GM21717 (cell line): ENCODE measurements at regions not wholly inside any gene's neighbourhood (a gene's known extent, or its start where the extent isn't known, plus 50 kb on each side); places are given as distances from the start of the nearest gene placed in this dataset.

Source experiments
- ATAC-seq: cut with Tn5 transposase; IDR thresholded peaks from one replicate; pipeline ENCODE4 v1.9.1; 2021; ENCODE audit warnings: mild to moderate bottlenecking, moderate library complexity; ENCODE audit not compliant: unreplicated experiment

DNA sequence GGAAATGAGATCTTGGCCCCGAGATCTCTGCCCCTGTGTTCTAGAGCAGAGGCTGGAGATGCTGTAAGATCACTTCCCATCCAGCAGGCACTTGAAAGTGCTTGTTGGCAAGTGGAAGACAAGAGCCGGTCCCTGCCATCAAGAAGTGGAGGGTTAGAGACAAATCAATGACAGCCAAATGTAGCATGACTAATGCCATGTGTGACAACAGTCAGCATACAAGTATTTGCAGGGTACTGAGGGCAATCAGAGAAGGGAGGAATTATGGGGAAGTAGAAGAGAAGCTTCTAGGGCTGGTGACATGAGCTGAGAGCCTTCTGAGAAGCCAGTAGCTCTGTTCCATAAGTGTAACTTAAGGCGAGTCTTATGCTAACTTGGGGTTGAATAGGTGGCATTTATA, 58.6 kb downstream of the TMEM17 start:
- ATAC-seq, result no peak

DNA sequence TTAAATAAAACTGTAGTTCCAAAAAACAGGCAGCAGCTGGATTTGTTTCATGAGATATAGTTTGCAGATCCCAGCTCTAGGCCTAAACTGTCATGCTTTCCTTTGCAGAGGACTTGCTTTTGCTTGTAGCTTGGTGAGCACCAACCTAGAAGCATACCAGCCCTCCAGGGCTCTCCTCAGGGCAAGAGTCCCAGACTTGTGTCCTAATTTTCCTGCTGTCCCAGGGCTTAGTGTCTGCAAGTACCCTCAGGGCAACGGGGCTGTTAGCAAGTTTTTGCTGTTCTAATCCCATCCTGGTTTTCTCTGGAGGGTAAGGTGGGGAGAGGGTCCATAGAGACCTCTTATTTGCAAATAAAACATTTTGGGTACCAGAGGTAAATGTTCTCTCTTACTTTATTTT, 59.5 kb downstream of the TMEM17 start:
- ATAC-seq, result no peak

DNA sequence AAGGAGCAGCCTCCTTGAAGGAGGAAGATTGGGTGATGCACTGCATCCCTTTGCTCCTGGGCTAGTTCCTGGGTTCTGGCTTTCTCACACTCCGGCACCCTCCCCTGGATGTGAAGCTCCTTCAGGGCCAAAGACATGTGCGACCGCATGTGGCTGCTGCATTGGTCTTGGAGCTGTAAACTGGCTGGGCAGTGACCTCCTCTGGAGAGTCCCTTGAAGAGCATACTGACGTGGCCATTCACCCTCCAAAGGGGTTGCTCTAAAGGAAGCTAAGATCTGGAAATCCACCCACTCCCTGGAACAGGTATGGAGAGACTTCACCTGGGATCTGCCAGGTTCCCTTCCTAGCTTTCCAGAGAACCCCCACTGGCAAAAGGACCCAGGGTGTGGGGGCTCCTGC, 62.1 kb downstream of the TMEM17 start:
- no peak for ATAC-seq

DNA sequence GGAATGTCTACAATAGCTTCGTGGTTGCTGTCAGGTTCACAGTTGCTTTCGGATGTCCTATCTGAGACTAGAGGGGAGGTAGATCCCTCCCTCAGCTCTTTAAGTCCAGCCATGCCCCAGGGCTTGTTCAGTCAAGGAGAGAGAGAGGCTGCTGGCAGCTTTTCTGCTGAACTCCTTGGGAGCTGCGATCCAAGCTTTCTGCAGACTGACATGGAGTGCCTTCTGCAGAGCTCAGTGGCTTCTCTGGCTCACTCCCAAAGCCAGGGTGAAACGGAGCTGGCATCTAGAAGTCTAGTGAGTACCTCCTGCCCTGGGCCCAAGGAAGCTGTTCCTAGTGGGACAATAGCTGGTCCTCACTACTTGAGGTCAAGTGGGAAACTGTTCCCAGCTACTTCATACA, 62.5 kb downstream of the TMEM17 start:
- ATAC-seq, result no peak

DNA sequence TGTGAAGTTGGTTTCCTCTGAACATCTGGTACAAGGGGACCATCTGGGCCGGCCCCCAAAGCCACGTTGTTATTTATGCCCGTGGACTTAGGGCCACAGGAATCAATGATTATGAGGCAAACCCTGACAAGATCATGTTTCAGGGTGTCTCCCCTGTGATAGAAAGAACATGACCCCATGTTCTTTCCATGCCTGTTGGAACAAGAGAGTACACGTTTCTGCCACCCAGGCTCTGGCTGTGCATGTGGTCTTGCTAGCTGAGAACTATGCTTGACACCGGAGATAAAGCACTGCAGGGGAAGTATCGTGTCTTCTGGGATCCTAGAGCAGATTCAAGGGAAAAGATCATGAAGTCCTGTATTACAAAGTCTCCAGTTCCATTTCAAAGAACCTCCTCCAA, 64.2 kb downstream of the TMEM17 start:
- no peak for ATAC-seq

DNA sequence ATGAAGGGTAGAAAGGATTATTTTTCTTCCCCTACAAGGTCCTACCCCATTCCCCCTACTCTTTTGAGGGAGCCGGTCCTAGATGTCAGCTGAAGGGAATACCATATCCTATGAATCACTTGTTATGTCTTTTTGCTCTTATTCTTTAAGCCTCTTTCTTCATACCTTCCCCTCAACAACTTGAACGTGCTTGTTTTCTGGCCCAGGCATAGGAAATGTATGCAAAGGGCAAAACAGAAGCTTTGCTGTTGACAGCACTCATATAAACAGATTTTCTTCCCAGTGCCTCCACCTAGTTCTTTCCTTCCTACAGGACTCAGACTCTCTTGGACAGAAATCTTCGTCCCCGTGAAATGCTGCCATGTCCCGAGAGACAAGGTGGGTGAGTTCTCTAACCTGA, 64.6 kb downstream of the TMEM17 start:
- ATAC-seq, result no peak

DNA sequence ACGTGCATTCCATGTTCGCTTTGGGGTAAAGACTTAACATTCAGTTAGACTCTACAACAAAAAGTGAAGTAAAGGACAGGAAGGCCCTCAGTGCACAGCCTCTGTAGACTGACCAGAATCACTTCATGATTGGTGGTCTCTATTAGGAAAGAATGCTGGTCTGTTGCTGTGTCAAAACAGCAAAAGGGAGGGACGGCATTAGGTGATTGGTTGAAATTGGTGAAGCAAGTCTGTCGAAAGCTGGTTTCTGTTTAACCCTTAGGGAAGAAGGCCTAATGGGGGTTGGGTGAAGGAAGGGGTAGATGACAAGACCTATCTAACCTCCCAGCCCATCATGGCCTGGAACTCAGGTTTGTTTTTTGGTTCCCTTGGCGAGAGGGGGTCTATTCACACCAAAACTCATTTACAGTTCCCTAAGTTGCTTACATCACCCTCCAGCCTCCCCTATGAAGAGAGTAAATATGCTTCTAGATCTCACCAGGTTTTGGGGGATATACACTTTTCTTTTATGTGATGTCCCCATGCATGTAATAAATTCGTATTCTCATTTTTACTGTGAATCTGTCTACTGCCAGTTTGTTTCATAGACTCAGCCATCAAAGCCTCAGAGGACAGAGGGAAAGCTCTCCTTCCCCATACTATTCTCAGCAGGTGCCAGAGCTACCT, 65.6 kb downstream of the TMEM17 start:
- no peak for ATAC-seq

DNA sequence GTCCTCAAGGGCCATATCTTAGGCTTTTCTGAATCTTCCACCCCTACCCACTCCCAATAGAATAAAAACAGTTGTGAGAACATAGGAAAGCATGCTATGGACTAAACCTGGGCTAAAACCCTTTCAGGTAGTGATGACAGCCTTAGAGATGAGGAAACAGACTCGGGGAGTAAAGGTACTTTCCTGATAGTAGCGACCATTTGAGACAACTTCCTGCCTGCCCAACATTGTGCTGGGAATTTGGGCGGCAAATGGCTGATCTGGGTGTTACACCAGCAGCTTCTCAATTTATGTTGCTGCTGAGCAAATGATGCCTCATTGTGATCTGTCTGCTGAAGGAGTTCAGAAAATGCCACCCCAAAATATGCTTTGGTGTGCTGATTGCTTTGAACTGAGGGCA, 66.6 kb downstream of the TMEM17 start:
- no peak for ATAC-seq

DNA sequence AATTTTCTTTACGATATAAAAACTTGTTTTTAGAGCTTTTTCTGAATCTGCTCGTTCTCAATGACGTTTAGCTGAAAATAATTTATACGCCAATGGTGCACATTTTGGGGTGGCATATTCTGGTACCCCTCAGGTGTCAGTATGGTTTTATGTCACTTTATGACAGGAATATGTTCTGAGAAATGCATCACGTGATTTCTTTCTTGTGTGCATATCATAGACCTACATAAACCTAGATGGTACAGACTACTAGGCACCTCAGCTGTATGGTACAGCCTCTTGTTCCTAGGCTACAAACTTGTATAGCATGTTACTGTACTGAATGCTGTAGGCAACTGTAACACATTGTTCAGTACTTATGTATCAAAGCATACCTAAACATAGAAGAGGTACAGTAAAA, 68.2 kb downstream of the TMEM17 start:
- ATAC-seq, result no peak

DNA sequence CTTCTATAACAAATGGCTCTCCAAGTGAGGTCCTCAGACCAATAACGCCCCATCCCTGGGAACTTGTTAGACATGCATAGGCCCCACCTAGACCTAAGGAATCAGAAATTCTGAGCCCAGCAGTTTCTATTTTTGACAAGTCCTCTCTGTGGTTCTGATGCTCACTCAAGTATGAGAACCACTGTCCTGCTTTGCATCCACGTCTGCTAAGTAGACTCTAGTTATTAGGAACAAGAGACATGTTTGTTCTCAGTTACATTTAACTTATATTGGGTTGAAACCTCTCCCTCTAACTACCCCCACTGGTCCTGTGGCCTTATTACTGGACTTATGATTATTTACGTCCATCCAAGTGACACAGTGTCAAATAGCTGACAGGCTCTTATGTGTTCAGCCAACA, 70.3 kb downstream of the TMEM17 start:
- peak; percentile 73 for ATAC-seq

DNA sequence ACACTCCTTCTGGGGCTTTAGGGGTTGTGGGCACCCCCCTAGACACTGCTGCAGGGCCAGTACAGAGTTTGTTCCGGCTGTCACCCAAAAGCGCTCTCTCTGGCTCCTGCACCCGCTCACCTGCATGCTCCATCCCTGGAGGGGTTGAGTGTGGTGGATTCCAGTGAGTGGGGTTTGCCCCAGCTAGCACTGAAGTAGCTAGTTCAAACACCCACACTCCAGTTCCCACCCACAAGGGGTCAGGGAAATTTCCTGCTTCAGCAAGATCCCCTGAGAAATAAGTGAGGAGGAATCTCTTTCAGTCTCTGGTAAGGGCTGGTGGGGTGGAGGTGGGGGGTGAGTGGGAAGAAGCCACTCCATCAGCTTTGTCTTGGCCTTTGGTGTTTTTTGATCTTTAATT, 73.6 kb downstream of the TMEM17 start:
- no peak for ATAC-seq

DNA sequence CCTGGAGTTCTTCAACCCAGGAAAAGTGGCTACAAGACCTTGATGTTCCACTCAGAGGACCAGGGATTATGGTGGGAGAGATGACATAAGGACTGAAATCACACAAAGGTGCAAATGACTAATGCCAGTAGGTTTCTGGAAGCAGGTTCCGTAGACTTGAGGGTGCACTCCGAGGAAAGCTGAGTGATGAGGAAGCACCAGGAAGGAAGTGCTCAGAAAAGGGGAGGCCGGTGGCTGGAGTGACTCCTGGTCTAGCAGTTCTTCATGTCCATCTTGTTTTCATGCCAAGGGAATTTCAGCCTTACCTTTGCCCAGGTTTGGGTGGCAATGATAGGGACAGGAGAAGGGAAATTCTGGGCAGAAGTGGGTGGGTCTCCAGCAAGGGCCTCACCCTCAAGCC, 74.5 kb downstream of the TMEM17 start:
- no peak for ATAC-seq

DNA sequence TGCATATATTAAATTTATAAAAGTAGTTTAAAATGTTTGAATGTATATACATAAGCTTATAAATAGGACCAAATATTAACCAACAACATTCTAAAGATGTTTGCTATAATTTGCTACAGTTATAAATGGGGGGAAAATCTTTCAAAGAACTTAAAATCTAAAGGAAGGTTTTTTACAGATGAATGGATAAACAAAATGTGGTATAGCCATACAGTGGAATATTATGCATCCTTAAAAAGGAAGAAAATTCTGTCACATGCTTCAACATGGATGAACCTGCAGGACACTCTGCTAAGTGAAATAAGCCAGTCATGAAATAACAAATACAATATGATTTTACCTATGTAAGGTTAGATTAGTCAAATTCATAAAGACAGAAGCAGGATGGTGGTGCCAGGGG, 75.8 kb downstream of the TMEM17 start:
- ATAC-seq, result no peak

DNA sequence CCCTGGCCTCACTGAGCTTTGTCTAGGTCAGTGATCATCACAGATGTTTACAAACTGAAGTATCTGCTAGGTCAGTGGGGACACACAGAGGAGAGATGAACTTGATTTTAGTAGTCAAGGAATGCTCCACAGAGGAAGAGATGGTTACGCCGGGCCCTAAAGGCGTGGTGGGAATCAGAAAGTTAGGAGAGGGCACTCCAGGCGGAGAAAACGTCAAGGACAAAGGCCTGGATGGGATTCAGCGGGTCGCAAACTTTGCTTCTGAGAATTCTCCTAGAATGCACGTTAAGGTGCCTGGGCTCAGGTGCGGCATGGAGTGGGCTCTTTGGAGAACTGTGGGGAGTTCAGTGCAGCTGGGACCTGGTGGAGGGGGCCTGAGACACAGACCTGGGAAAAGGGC, 78.8 kb downstream of the TMEM17 start:
- no peak for ATAC-seq

DNA sequence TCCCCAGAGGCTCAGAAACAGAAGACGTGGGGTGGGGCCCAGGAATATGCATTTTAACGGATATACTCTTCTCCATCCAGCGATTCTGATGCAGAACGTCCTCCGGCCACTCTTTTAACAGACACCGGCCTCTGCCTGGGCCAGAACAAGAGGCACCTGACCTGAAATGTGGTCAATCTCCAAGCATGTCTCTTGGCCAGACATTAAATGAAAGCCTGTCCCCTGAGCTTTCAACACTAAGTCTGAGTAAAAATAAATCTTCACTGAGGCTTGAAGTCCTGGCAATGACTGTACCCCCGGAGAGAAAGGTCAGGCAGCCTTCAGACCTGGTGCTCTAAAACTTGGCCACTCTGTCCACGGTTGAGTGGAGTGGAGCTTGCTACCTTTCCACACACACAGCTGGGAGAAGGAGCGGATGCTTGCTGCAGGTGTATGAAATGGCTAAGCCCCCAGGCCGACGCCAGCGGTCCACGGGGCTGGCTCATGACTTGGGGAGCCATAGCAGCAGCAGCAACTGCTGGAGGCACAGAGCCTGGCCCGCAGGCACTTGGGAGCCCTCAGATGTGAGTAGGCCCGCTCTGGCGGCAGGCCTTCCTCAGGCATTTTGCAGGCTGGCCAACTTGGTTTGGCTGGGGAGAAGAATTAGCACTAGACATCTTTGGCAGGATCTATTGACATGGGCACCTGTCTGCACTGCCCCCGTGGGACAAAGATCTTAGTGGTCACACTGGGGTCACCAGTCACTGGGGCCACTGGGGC, 79.7 kb downstream of the TMEM17 start:
- no peak for ATAC-seq

DNA sequence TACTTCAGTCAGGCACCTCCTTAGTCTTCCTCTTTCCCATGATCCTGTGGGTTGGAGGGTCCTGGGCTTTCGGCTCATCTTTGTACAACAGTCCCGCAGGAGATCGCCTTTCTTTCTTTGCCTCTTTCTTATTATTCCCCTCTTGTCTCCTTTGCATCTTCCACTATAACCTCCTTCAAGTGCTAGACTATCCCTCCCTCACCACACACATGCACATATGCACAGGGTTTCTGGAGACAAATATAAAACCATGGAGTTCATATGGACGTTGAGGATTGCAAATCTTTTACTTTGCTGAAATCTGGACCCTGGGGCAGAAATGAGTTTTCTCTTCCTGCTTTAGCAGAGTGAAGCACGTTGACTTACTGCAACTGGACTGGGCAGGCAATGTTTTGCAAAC, 80.3 kb downstream of the TMEM17 start:
- ATAC-seq, result no peak

DNA sequence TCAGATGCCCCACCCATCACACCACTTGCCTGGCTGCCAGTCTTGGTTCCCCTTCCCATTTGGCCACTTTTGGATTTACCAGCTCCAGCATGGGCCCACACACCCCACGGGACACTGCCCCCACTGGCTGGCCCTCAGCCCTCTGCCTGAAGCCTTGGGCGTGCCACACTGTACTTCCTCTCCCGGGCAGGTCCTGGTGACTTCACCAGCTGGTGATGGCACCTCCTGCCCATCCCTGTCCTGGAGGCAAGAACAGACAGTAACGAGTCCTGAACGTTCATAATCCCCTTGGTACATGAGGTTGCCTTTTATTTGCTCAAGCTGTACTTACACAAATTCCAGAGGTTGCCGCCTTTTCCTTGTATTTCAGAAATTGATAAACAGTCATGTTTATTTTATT, 81.1 kb downstream of the TMEM17 start:
- no peak for ATAC-seq

DNA sequence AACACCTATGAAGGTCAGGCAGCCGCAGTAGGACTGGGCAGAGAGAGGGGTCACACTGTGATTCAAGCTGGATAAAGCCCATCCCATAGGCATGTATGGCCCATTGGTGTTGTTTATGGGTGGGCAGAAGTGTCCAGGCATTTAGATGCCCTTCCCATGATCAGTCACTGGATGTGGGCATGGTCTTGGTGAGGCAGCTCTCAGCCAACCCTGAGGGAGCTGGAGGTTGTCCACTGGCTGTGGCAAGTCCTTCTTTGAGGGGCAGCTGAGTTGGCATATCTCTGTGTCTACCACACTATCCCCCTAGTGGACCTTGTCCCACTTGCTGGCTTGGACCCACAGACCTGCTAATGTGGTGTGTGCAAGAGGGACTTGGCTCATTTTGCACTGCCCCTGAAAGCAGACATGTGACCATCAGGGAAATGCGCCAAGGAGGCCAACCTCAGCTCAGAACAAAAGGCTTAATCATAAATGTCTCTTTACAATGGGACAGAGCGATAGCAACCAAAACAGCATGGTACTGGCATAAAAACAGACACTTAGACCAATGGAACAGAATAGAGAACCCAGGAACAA, 82.0 kb downstream of the TMEM17 start:
- no peak for ATAC-seq

DNA sequence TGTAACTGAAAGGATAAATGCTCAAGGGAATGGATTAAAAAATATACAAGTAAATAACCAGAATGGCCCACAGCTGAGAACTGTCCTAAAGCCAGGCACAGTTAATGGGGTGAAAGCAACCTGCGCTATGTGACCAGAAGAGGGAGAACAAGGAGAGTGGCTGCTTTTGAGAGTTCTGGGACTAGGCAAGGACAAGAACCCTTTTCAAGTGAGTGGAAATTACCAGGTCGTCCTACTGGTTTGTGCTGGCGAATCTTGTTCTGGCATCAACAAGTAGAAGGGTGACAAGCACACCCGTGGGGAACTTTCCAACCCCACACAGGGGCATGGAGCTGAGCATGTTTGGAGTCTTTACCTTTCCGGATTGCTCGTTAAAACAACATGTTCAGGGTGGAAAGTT, 82.8 kb downstream of the TMEM17 start:
- ATAC-seq, result no peak

DNA sequence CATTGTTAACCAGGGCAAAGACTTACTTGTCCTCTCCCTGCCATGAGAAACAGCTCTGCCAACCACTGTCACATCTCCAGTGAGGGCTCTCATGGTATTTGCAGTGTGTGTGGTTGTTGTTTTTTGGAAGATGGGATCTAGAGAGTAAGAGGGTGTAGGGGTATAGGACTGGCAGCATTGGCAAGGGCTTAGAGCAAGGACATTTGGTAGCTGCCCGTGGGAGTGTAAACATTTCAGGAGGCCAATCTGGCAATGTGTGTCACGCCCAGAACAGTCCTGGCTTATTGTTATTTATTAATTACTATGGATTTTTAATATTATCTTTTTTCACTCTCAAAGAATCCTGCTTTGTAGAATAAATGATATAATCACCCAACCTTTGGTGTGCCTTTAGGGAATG, 90.5 kb downstream of the TMEM17 start:
- peak; percentile 20 for ATAC-seq

DNA sequence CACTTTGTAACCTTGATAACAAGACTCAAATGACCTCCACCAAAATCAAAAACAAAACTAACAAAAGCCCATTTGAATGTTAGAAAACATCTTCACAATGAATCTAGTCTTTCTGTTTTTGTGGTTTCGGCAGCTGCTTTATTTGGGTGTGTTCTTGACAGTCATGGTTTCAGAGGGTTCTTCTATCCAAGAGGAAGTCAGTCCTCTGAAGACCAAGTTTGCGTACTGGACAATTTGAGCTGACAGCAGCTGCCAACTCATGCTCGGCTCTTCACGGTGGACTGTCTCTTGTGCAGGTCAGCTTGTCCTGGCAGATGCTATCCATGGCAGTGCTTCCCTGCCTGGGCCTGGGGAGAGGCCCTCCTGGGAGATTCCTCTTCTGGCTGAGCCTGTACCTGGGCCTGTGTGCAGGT, 91.0 kb downstream of the TMEM17 start:
- ATAC-seq, result peak; percentile 72

DNA sequence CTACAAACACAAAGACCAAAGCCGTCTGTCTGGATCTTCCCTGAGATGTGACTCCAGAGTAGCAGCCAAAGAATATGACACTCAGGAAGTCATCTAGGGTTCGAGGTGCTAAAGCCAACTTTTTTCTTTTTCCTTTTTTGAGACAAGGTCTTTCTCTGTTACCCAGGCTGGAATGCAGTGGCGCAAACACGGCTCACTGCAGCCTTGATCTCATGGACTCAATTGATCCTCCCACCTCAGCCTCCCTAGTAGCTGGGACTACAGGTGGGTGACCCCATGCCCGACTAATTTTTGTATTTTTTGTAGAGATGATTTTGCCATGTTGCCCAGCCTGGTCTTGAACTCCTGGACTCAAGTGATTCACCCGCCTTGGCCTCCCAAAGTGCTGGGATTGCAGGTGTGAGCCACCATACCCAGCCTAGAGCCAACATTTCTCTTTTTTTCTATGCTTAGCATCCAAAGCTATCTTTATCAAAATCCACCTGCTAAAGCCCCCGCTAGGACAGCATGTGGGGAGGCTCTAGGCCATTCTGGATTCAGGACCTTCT, 92.8 kb downstream of the TMEM17 start:
- no peak for ATAC-seq
